Fibroblast of villous mesenchyme (primary cell): ENCODE measurements at regions not wholly inside any gene's neighbourhood (a gene's known extent, or its start where the extent isn't known, plus 50 kb on each side); places are given as distances from the start of the nearest gene placed in this dataset.

Experiments
- DNase-seq: peaks from one replicate; pipeline ENCODE4 v3.0.0-alpha.2; 2010; ENCODE audit warnings: low read depth
- H3K4me3 ChIP-seq: 2 replicates; pipeline ENCODE4 v1.5.1; 2011; ENCODE audit warnings: low read depth, mild to moderate bottlenecking, low read length
- TF ChIP-seq, protein P1 (sequence below): IDR thresholded peaks from 2 replicates; pipeline ENCODE4 v1.5.1; 2012; ENCODE audit warnings: low read depth, mild to moderate bottlenecking, low read length; ENCODE audit not compliant: insufficient read depth

DNA sequence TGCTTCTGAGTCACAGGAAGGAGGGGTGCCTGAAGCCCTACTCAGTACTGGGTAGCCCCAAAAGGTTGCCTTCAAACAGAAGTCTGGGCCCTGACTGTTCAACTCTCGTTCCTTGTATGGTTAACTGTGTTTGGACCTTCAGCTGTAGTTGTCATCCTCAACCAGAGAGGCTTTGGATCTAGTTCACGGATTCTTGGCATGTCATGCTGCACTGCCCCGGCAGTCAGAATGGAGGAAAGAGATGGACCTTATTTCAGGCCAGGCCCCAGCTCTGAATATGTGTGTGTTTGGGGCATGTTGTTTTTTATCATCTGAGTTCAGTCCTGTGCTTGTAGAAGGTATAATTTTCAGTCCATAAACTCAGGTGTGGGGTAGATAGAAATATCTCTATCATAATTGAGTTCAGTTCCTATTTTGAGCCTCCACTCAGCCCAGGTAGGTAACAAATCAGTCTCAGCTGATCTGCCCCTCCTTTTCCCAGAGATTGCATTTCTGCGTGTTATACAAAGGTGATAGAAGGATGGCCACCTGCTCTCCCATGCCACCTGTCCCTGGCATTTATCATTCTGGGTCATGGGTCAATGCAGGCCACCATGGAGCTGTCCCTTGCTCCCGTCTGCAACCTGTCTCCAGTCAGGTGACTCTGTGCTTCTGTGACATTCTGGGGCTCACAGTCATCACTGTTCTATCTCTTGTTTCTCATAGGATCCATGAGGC lies 127.5 kb upstream of the CPEB4 start:
- TF ChIP-seq, protein P1, sequence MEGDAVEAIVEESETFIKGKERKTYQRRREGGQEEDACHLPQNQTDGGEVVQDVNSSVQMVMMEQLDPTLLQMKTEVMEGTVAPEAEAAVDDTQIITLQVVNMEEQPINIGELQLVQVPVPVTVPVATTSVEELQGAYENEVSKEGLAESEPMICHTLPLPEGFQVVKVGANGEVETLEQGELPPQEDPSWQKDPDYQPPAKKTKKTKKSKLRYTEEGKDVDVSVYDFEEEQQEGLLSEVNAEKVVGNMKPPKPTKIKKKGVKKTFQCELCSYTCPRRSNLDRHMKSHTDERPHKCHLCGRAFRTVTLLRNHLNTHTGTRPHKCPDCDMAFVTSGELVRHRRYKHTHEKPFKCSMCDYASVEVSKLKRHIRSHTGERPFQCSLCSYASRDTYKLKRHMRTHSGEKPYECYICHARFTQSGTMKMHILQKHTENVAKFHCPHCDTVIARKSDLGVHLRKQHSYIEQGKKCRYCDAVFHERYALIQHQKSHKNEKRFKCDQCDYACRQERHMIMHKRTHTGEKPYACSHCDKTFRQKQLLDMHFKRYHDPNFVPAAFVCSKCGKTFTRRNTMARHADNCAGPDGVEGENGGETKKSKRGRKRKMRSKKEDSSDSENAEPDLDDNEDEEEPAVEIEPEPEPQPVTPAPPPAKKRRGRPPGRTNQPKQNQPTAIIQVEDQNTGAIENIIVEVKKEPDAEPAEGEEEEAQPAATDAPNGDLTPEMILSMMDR, result no peak
- no peak for DNase-seq
- H3K4me3 ChIP-seq, result no peak overlapping the region

DNA sequence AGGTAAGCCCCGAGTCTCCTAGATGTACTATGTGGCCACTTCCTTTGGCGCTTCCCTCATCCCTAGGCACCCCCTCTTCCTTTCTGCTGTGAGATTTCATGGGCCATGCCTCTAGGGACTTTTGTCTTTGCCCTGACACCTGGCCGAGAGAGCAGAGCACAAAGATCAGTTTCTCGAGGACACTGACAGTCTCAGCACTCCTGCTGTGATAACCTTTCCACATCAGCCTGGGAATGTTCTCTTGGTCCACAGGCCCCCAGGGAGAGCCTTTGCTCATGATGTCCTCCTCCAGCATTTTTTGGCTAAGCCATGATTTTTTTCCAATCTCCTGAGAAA lies 127.0 kb upstream of the CPEB4 start:
- DNase-seq, result no peak
- TF ChIP-seq, protein P1, result no peak
- H3K4me3 ChIP-seq, result no peak overlapping the region

DNA sequence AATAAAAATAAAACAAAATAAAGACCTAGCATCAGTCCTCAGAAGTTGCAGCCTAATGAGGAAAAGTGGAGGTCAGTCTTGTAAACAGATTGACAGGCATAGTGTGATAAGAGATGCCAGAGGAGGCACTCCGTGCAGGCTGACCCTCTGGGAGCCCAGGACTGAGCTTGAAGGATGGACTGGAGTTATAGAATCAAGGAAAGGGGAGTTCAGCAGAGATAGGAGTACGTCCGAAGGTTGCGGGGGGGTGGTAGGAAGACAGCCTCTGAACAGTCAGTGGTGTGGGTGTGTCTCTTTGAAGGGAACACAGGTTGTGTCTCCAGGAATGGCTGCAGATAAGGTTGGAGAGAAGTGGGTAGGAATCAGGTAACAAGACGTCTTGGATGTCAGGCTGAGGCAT lies 126.1 kb upstream of the CPEB4 start:
- no peak overlapping the region for H3K4me3 ChIP-seq
- TF ChIP-seq, protein P1, result no peak

DNA sequence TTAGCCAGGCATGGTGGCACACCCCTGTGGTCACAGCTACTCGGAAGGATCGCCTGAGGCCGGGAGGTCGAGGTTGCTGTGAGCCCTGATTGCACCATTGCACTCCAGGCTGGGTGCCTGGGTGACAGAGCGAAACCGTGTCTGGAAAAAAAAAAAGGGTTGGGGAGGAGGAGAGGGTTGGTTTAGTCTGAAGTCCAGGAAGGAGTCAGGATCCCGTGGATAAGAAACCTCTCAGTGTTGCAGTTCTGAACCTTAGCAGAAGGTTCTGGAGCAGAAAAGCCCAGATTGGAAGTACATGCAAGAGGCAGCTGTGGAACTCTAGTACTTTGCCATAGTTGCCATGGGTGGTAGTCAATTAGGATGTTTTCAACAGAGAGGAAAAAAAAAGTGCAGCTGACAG lies 125.2 kb upstream of the CPEB4 start:
- H3K4me3 ChIP-seq, result no peak overlapping the region
- TF ChIP-seq, protein P1, result no peak
- DNase-seq, result peak; percentile 33

More for the DNA sequence above, 126.1 kb upstream of the CPEB4 start:
- no peak for DNase-seq

DNA sequence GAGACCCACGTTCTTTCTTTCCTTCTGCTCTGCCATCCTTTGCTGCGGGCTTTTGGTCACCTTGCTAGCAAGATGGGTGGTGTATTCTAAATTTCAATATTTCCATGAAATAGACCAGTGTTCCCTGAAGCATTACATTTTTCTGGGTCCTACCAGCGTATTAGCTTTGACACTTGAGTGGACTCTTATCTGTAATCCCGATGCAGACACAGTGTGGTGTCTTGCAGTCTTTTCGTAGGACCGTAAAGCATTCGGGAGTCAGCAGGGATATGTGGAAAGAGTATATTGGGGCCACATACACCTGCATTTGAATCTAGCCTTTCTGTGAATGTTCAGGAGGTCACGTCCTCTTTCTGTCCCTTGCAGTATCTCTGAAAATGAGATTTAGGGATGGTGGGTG lies 124.7 kb upstream of the CPEB4 start:
- H3K4me3 ChIP-seq, result no peak overlapping the region
- DNase-seq, result no peak
- TF ChIP-seq, protein P1, result no peak

DNA sequence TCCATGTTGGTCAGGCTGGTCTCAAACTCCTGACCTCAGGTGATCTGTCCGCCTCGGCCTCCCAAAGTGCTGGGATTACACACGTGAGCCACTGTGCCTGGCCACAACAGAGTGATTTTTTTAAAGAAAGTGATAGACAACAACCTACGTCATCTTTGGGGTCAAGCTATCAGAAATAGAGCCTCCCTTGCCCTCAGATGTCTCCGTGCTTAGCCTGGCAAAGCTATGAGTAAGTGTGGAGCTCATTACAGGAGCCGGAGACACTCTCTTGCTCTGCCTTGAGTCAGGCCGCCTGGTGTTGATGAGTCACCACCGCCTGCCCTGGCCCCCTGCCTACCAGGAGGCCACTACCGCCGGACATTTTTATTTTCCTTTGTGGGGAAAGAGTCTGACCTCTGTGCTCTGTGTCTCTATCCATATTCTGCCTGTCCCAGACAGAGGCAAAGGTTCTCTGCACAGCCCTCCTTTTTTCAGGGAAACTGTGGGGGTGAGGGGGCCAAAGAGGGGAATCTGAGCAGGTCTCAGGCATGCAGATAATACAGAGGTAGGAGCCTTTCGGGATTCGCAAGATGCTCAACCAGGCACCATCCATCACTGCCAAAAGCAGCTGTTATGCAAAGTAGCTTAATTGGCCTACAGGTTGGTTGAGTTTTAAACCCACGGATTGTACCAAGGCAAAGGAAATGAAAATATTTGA lies 123.7 kb upstream of the CPEB4 start:
- DNase-seq, result peak; percentile 97
- TF ChIP-seq, protein P1, result no peak
- H3K4me3 ChIP-seq, result no peak overlapping the region
